GM12892 (cell line): ENCODE measurements at regions not wholly inside any gene's neighbourhood (a gene's known extent, or its start where the extent isn't known, plus 50 kb on each side); places are given as distances from the start of the nearest gene placed in this dataset.

Experiments used
- POLR2A ChIP-seq: IDR thresholded peaks from 2 replicates; pipeline ENCODE4 v1.6.1; 2011; ENCODE audit warnings: low read depth, low read length, control low read depth
- POLR2AphosphoS5 ChIP-seq: IDR thresholded peaks from 2 replicates; pipeline ENCODE4 v1.6.1; 2011; ENCODE audit warnings: low read depth, low read length, control low read depth
- TAF1 ChIP-seq: IDR thresholded peaks from 2 replicates; pipeline ENCODE4 v1.6.1; 2011; ENCODE audit warnings: low read depth, mild to moderate bottlenecking, control low read depth, low read length, borderline replicate concordance

- no peak for TF ChIP-seq POLR2A
- TF ChIP-seq POLR2AphosphoS5: no peak
- no peak for TF ChIP-seq TAF1
Measured at GRCh38 chr12:105874121-105874520, 264.6 kb downstream of the NUAK1 start.
